Posterior vena cava (tissue), 2 donors: ENCODE measurements at regions not wholly inside any gene's neighbourhood (a gene's known extent, or its start where the extent isn't known, plus 50 kb on each side); places are given as distances from the start of the nearest gene placed in this dataset.

Experiments used
- DNase-seq: peaks from one replicate; pipeline ENCODE4 v3.0.0-alpha.2; 2020; ENCODE audit warnings: low spot score
- intact Hi-C, 2 donors: fragments of 100-400 bp; cut with DNase I; formaldehyde crosslinking; loops; one replicate each; pipeline versions ENCODE4 v1.14.1 to v1.14.2; 2022 to 2023
- donor health status: DM: yes; HTN: yes; CAD: no.
- donor health status: DM: yes; HTN: yes; CAD: no.

DNA sequence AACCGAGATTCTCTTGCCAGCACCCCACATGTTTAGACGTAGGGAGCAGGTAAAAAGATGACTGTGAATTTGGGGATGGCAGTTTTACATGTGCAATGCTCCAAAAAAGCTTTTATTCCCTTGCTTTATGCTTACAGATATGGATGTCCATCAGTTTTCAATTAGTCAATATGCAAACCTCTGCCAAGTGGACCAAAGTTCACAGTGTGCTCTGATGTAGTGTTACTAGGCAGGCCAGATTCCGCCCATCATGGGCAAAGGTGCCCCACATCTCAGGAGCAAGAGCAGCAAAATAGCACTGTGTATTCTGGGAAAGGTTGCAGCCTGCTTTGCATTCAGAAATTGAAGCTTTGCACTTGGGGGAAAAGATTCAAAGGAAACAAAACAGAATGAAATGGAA lies 329.7 kb upstream of the ZEB2 start:
- DNase-seq = no peak
- intact Hi-C loops = loop anchor here in 1 of 2 donors (10.0 kb wide), 1 partner anchor 755 kb away; no protein-coding TSS in a partner anchor

DNA sequence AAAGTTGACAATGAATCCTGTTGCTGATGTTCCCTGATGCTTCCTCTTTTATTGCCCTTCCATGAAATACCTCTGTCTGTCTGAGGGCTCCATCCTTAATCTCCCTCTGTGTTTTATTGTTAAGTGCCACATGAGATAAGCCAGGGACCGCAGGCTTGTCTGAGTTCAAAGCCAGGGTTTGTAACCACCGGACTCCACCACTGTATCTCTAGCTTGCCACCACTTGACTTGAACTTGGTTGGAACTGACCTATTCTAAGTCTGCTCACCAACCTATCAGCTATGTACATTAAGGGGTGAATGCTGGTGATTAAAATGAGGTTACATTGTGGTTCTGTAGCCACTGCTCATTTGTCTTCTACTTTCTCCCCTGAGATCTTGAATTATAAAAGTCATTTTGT lies 328.5 kb upstream of the ZEB2 start:
- intact Hi-C loops = loop anchor here in 1 of 2 donors (10.0 kb wide), 1 partner anchor 754 kb away; no protein-coding TSS in a partner anchor

GRCh38 chr2:144847347-144848080 lies 327.6 kb upstream of the ZEB2 start:
- intact Hi-C loops = loop anchor here in 1 of 2 donors (10.0 kb wide), 1 partner anchor 753 kb away; no protein-coding TSS in a partner anchor
- no peak for DNase-seq

More for the DNA sequence above, 328.5 kb upstream of the ZEB2 start:
- no peak for DNase-seq

GRCh38 chr2:144836635-144837350 lies 316.9 kb upstream of the ZEB2 start:
- intact Hi-C loops = no loop called here
- no peak for DNase-seq

DNA sequence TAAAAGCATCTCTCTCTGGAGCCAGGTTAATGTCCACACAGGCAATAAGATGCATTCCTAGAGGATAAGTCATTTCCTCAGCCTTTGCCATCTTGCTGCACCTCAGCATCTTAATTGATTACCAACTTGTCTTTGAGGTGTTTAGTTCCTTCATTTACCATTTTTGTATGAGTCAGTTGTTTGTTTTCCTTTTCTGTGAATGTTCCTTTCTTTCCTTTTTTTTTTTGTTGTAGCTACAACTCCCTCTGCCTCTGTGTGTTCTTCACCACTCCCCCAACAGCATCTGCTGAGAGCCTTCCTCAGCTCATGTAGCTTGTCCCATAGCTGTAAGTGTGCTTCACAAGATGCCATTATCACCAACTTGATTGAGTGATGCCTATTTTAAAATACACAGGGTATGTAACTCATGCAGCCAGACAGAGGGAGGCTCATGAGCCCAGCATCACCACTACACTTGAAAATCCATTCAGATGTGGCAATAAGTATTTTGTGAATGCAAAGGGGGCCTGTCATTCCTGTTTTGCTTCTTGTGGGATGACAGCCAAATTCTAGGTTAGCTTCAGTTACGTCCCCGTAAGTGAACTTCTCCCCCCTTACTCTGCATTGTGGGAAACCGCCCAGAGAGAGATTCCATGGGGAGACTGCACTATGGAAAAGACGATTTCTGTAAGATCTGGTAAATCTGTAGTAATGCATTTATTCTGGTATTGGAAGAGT lies 315.9 kb upstream of the ZEB2 start:
- intact Hi-C loops = no loop called here
- no peak for DNase-seq

DNA sequence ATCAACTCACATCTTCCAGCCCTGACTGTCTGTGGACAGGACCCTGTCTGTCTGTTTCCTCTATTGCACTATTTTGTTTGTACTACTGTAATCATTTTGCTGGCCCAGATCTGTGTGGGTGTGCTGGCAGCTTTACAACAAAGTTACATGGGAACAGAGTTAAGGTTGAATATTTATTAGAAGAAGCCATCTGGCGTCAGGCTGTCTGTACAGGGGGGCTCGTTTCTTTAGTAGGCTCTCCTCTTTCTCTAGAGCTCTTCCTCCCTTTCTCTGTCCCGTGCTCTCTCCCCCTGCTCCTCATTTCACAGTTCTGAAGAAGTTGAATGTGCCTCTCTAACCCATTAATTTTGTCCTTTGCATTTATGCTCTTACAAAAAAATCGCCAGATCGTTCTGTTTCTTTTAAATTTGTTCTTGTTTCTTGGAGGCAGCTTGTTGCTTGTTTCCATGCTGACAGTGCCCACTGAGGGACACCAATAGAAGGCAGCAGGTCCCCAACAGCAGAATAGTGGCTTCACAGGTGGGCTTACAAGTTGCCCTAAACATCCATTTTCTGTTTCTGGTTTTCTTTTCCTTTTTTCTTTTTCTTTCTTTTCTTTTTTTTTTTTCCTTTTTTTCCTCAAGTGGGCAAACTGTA lies 315.2 kb upstream of the ZEB2 start:
- intact Hi-C loops = no loop called here
- DNase-seq = no peak

GRCh38 chr2:144834363-144834762 lies 314.4 kb upstream of the ZEB2 start:
- DNase-seq = no peak
- intact Hi-C loops = no loop called here

DNA sequence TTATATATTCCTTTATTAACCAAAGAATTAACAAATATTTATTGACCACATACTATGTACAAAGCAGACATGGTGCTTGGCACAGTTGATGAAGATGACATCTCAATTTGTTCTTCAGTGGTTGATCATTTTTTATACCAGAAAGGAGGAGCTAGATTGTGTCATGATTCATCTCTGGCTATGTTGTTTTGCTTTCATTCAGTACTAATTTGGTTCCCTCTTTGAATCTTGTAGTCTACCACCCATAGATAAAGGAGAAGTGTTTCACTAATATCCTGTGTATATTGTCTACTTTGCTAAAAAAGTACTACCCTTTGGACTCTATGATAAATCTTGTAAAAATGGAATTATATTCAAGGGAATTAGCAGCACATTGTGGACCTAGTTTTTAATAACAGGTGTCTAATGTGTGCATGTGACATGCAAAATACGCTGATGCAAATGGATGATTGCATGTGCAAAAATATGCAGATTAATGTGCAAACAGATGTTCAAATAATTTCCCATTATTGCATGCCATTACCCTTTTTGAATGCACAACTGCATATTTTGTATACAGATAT lies 313.2 kb upstream of the ZEB2 start:
- intact Hi-C loops = no loop called here
- DNase-seq = no peak

GRCh38 chr2:144832048-144832447 lies 312.1 kb upstream of the ZEB2 start:
- intact Hi-C loops = no loop called here
- DNase-seq = no peak

DNA sequence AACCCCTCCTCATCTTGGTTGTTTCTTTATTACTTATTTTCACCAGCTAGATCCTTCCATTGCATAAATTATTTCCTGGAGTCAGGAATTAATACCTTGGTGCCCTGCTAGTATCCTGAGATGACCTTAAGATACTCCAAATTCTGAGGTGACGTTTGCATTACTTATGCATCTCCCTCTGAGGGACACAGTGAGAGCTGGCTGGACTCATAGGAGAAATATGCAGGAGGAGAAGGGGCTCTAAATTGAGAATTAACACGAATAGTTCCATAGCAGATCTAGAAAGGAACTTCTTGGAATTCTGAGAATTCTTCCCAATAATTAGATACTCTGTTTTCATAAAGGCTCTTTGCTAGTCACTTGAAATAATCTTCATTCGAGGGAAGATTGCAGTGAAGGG lies 310.6 kb upstream of the ZEB2 start:
- DNase-seq = no peak
- intact Hi-C loops = no loop called here

GRCh38 chr2:144827404-144827803 lies 307.5 kb upstream of the ZEB2 start:
- DNase-seq = no peak
- intact Hi-C loops = no loop called here

GRCh38 chr2:144826105-144826504 lies 306.2 kb upstream of the ZEB2 start:
- intact Hi-C loops = no loop called here
- no peak for DNase-seq

GRCh38 chr2:144825331-144826020 lies 305.6 kb upstream of the ZEB2 start:
- no peak for DNase-seq
- intact Hi-C loops = no loop called here

DNA sequence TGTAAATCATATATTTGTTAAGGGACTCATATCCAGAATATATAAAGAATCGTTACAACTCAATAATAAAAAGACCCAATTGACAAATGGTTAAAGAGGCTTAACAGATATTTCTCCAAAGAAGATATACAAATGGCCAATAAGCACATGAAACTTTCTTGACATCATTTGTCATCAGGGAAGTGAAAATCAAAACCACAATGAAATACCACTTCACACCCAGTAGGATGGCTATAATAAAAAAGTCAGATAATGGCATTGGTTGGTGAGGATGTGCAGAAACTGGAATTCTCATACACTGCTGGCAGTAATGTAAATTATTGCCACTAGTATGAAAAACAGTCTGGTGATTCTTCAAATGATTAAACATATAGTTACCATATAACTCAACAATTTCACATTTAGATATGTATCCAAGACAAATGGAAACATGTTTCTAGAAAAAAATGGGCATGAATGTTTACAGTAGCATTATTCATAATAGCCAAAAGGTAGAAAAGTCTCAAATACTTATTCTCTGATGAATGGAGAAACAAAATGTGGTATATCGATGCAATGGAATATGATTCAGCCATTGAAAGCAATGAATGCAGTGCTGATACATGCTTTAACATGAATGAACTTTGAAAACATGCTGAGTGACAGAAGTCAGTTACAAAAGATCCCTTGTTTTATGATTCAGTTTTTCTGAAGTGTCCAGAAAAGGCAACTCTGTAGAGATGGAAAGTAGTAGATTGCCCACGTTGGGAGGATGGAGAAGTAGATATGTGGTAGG lies 304.6 kb upstream of the ZEB2 start:
- intact Hi-C loops = no loop called here
- DNase-seq = no peak

DNA sequence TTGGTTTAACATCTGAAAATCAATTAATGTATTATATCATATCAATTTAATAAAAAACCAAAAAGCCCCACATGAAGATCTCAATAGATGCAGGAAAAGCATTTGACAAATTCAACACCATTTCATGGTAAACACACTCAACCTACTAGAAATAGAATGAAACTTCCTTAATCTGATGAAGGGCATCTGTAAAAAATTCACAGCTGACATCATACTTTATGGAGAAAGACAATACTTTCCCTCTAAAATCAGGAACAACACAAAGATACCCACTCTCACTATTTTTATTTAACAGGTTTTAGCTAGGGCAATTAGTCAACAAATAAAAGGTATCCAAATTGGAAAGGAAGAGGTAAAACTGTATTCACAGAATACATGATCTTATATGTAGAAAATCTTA lies 303.0 kb upstream of the ZEB2 start:
- no peak for DNase-seq
- intact Hi-C loops = no loop called here

GRCh38 chr2:144812288-144812687 lies 292.4 kb upstream of the ZEB2 start:
- intact Hi-C loops = no loop called here
- no peak for DNase-seq

DNA sequence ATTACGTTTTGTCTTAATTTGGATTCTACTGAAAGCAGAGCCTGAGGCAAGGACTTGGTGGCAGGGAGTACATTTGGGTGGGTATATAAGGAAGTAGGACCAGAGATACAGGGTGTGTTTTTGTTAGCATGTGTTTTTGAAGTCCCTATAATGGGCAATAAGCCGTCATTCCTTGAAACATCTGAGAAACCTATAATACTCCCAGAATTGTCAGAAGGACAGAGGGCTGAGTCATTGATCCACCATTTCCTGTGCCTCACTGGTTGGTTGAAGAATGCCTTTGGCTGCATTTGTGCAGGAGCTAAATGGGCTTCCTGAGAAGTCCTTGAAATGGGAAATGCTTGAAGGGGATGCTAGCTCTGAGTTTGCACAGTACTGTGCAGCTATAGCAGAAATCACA lies 281.8 kb upstream of the ZEB2 start:
- intact Hi-C loops = no loop called here
- DNase-seq = no peak

DNA sequence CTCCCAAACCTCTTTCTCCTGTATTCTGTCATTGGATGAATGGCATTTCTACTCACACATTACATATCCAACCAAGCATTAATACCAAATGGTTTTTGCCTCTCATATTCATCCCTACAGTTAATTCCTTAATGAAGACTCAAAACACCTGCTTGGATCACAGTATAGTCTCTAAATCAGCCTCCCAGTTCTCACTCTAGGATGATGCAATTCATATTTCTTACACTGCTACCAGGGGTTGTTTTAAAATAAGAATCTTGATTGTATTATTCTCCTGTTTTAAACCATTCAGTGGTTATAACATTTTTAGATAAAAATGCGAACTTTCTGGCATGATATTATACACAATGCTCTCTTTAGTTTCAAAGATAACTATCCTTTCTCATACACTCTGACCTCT lies 281.4 kb upstream of the ZEB2 start:
- no peak for DNase-seq
- intact Hi-C loops = no loop called here
